SK-N-MC (cell line): ENCODE measurements at regions not wholly inside any gene's neighbourhood (a gene's known extent, or its start where the extent isn't known, plus 50 kb on each side); places are given as distances from the start of the nearest gene placed in this dataset.

Experiments used
- EZH2 ChIP-seq: fragments of 200-600 bp; sonication (generic); IDR thresholded peaks from one replicate; pipeline ENCODE4 v1.6.1; 2017; ENCODE audit warnings: antibody characterized with exemption
- FOXP2 ChIP-seq: optimal IDR thresholded peaks from 2 replicates; pipeline ENCODE3; 2011; ENCODE audit warnings: mild to moderate bottlenecking, moderate library complexity; ENCODE audit not compliant: insufficient read depth; ENCODE audit errors: extremely low read length, control extremely low read depth
- POLR2AphosphoS5 ChIP-seq: IDR thresholded peaks from 2 replicates; pipeline ENCODE4 v1.6.1; 2012; ENCODE audit warnings: mild to moderate bottlenecking, low read depth, low read length, borderline replicate concordance

- TF ChIP-seq EZH2 (no peak), POLR2AphosphoS5 (no peak), FOXP2 (no peak)
Measured at GRCh38 chr6:95786802-95787201, 209.5 kb downstream of the MANEA start.
